ENCODE measurements at regions not wholly inside any gene's neighbourhood (a gene's known extent, or its start where the extent isn't known, plus 50 kb on each side); places are given as distances from the start of the nearest gene placed in this dataset.
A peak's percentile ranks its signal among the peaks of the same experiment; 100 is the strongest.

GRCh38 chr18:38963943-38964660 is 1398.5 kb upstream of the CELF4 start:
- DNase-seq: no peak

GRCh38 chr18:38961880-38962279 is 1396.3 kb upstream of the CELF4 start:
- no peak for DNase-seq

DNA sequence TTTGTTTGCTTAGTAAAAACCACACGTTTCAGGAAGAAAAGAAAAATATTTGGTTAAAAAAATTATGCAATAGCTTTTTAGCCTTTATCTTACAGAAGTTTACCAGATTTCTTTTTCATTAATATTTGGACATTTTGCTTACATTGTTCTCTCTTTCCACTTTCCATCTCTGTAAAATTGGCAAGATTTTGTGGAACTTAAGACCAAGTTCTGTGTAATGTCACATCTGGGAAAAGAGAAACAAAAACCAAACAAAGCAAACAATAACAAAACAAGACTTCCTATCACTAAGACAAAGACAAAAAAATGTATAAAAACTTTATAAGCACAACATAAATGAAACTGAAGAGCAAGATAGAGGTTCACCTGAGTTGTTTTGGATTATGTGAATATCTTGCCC is 1392.1 kb upstream of the CELF4 start:
- DNase-seq: no peak

DNA sequence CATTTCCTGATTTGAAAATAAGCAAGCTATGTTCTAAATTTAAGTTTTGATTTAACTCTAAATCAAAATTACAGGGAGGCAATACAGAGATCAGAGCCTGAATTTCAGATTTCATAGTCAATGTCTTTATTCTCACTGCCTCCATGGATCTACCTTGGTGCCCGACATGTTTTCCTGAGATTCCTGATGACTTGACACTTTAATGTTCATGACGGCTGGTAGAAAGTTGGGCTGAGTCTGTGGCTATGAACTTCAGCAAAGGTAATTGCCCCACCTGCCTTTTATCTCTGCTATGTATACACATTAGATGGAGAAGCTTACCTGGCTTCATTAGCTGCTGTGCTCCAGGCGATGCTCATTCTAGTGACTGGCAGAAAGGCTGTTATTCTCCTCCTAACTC is 1390.5 kb upstream of the CELF4 start:
- DNase-seq: no peak

- no peak for DNase-seq
Measured at GRCh38 chr18:38951633-38952032, 1386.0 kb upstream of the CELF4 start.

DNA sequence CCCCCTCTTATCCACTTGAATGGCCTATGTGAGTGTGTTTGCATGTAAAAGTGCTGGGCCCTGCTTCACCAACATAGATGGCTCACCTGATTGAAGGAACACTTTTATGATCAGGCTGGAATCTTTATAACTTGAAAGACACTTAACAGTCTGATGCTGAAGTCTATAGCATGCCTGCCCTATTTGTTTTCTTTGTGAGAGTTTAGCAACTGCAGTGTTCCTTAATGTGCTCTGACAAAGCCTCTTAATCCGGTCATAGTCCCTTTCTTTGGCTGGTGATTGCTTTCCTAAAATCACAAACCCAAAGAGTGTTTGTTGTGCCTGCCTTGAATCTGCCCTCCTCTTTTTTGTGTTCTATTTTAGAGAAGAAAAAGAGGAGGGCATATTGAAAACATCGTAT is 1382.8 kb upstream of the CELF4 start:
- no peak for DNase-seq

- DNase-seq: no peak
Measured at GRCh38 chr18:38944446-38945024, 1378.9 kb upstream of the CELF4 start.

DNA sequence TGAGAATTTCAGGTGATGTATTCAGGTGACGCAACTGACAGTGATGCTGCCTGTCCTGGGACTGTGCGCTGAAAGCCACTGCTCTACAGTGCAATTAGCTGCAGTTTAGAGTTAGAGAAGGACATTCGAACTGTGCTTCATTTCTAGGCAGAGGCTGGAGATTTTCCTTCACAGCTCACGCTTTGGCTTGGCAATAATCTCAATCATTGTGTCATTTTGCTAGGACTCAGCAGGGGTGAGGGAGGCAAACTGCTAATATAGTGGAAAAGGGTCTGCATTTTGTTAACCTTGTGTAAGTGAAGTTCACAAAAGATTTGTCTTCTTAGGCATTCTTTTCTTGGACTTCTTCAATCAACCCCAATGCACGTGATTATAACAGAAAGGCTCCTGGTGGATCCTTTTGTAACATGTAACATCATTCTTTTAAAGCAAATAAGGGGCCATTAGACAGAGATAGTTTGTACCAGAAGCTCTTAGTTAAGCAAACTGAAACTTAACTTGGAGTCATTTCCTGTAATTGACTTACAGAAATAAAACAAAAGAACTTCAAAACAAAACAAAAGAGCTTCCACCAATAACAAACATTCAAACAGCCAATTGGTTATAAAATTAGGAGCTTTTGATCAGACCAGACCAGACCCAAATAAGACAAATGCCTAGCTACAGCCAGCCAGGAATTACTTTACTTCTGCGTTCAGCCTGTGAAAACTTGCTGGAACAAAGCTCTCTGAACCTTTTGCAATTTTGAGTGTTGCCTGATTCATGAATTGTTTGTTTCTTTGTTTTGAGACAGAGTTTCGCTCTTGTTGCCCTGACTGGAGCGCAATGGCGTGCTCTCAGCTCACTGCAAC is 1376.3 kb upstream of the CELF4 start:
- DNase-seq: no peak

DNA sequence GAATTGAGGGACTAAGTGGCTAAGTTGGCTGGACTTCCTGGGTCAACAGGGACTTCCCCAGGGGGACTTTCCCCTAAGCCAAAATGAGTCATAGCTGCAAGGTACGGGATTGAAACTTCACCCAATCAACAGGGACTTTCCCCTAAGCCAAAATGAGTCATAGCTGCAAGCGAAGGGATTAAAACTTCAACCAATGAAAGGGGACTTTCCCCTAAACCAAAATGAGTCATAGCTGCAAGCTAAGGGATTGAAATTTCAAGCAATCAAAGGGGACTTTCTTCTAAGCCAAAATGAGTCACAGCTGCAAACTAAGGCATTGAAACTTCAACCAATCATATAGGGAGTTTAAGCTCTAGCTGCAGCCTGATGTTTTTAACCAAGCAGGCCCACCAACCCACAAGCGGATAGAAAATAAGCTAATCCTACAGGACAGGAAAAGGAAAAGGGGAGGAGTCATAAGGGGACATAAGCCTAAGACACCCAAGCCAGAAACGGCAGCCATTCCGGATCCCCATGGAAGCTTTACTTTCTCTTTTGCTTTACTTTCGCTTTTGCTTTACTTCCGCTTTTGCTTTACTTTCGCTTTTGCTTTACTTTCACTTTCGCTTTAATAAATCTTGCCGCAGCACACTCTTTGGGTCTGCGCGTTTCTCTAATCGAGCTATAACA is 1375.4 kb upstream of the CELF4 start:
- peak; percentile 28 for DNase-seq

- no peak for DNase-seq
Measured at GRCh38 chr18:38940475-38940862, 1374.9 kb upstream of the CELF4 start.

DNA sequence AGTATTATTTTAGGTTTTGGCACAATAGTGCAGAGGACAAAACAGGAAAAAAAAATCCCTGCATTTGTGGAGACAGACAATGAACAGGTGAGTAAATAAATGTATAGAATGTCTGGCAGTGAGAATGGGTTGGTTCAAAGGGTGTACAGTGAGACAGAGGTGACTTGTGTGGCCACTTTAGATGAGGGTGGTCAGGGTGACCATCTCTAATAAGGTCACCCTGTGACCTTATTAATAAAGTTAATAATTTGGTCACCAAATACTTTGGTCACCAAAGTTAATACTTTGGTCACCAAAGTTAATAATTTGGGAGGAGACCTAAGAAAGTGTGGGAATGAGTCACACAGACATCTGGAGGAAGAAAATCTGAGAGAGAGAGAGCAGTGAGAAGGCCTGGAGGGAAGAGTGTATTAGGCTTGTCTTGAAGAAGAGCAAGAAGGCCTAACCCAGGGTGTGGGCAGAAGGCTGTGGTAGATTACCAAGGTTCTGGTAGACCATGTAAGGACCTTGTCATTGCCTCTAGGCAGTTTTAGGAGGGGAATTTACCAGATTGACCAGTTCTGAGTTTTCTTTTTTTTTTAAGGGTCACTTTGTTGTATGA is 1368.4 kb upstream of the CELF4 start:
- no peak for DNase-seq

DNA sequence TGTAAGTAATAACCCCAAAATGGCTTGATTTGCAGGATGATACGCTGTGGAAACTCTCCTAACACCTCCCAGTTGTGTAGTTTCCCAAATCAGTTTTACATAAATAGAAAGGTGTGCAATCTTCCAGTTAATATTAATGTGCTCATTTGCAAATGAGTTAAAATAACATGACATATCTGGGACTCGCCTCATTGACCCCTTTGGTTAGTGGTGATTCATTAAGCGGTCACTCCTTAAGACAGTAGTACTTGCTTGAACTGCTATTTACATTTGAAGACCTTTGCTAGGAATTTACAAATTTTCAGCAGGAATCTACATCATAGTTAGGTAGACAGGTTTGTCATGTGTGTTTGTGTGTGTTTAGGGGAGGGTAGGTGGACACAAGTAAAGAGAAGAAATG is 1367.7 kb upstream of the CELF4 start:
- no peak for DNase-seq

- no peak for DNase-seq
Measured at GRCh38 chr18:38932752-38933151, 1367.2 kb upstream of the CELF4 start.

- no peak for DNase-seq
Measured at GRCh38 chr18:38931754-38932050, 1366.1 kb upstream of the CELF4 start.

DNA sequence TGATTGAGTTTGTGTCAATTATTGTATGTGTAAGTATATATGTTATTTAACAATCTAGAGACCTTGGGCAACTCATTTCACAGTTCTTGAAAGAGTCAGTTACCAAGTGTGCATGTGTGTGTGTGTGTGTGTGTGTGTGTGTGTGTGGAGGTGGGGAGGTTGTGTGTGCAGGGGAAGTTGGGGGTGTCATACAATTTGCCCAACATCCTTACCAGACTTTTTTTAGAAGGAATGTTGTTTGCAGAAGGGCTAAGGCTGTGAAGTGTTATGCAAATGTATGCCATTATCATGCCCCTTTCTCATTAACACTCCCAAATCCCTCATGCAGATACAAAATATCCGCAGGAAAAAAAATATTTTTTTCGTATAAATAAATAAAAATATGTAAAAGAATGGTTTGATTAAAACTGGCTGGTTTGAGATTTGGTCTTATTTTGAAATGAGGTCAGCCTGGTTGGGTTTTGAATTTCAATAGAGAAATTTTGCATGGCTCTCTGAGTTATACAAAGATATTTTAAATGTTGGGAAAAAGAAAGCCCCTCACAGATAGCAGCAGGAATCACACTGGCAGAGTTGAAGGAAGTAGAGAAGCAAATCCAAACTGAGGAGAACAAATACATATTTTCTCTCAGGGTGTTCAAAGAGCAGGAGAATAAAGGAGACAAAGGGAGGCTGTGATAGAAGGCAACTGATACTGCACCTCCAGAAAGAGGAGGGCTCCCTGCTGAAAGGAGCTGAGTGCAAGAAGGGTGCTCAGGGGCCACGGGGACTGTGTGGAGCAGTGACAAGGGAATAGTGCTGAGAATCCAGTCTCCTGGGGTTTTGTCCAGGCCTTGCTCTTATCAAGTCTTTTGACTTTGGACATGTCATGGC is 1365.5 kb upstream of the CELF4 start:
- DNase-seq: no peak

- DNase-seq: no peak
Measured at GRCh38 chr18:38923540-38923939, 1357.9 kb upstream of the CELF4 start.

GRCh38 chr18:38923126-38923525 is 1357.5 kb upstream of the CELF4 start:
- DNase-seq: peak; percentile 4

- DNase-seq: no peak
Measured at GRCh38 chr18:38909972-38910371, 1344.4 kb upstream of the CELF4 start.

DNA sequence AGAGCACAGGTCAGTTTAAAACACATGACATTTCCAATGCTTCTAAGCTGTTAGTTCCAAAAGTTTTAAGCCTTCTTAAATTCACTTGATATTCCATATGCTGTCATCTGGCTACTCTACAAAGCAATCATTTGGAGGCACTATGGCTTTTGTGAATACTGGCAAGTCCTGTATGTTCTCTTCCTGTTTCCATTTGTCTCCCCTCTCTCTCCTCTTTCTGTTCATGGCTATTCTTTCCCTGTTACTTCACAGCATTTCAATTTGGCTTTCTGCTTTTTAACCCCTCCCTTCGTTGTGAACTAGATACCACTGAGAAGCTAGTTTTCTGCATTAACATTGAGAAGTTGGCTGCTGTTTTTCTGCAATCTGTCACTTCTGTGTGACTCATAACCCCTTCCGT is 1337.2 kb upstream of the CELF4 start:
- DNase-seq: no peak

DNA sequence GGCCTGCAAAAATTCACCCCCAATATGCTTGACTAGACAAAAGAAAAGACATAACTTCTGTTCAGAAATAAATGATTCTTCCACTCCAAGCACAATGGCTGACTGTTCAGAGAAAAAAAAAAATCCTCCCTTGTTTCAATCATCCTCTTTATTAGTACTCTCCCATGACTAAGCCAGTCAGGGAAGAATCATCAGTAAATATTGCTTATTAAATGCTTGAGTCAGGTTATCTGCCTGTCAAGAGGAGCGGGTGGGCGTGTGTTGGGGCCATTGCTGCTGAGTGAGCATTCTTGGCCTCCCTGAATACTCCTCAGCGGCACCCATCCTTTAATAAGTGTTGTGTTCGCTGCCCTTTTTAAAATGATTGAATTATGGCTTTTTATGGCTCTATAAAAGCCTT is 1334.8 kb upstream of the CELF4 start:
- DNase-seq: no peak

GRCh38 chr18:38900031-38900430 is 1334.4 kb upstream of the CELF4 start:
- DNase-seq: peak; percentile 62

DNA sequence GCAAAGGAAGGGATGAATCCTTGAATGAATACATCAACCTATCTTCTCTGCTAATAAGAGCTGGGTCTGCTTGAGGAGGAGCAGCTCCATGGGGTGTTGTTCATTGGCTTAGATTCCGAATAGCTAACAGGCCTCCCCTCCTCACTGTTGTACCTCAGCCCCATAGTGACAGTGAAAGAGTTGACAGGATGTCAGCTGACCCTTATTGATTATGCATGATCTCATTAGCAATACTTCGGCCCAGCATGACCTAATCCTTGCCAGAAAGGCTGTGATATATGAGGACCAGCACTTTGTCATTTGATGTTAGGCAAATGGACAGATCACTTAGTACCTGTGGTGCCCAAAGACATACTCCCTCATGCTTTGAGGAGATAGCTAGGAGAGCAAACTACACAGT is 1333.7 kb upstream of the CELF4 start:
- no peak for DNase-seq
